ENCODE measurements at regions not wholly inside any gene's neighbourhood (a gene's known extent, or its start where the extent isn't known, plus 50 kb on each side); places are given as distances from the start of the nearest gene placed in this dataset.

DNA sequence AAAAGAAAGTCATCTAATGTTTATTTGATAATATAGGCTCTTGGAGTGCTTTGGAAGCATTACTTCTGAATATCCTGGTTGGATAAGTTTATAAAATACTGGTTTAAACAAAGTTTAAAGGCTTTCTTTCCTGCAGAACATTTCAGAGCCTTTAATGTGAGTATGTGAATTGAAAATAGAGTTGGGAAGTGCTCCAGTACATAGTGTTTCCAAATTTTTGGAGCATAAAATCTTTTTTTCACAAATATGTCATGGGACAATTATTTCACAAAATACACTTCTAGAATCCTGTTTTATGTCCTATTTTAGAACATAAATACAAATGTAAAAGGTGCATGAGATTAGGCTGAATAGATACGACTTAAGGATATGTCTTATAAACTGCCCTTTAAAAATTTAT lies 158.9 kb upstream of the HNRNPA3 start:
- Histone ChIP-seq H3K27ac (ENCODE audit: low read depth, low read length, poor library complexity, severe bottlenecking) (no peak overlapping the region), H3K9me3 (ENCODE audit: low read length) (no peaks in the 10 kb centered on the region), H3K79me2 (ENCODE audit: insufficient read depth, low read depth, low read length) (no peaks in the 10 kb centered on the region), H3K4me1 (ENCODE audit: insufficient read depth, low read length, poor library complexity, severe bottlenecking) (no peaks in the 10 kb centered on the region), H3K4me2 (ENCODE audit: low read length) (no peak overlapping the region), H3K36me3 (ENCODE audit: insufficient read depth, low read length) (no peaks in the 10 kb centered on the region), H2AFZ (ENCODE audit: low read length) (no peak overlapping the region), H3K9me2 (ENCODE audit: insufficient read depth, low read length) (no peaks in the 10 kb centered on the region), H3K4me3 (ENCODE audit: low read depth, low read length, poor library complexity, severe bottlenecking) (no peak overlapping the region), H4K20me1 (ENCODE audit: insufficient read depth, low read length) (no peaks in the 10 kb centered on the region)
- intact Hi-C loops (cut with micrococcal nuclease; ENCODE audit: unreplicated experiment) = no loop called here
- ChIA-PET CTCF (ENCODE audit: unreplicated experiment) (no interaction called here), POLR2A (interaction anchor here (0.7 kb wide), 1 partner anchor 161 kb away, joined by 4 read pairs; no protein-coding TSS in a partner anchor)
- no peak for DNase-seq (ENCODE audit: low spot score)
- BruUV-seq (replicated peaks) = no TSS peak
- TF ChIP-seq, protein P1, sequence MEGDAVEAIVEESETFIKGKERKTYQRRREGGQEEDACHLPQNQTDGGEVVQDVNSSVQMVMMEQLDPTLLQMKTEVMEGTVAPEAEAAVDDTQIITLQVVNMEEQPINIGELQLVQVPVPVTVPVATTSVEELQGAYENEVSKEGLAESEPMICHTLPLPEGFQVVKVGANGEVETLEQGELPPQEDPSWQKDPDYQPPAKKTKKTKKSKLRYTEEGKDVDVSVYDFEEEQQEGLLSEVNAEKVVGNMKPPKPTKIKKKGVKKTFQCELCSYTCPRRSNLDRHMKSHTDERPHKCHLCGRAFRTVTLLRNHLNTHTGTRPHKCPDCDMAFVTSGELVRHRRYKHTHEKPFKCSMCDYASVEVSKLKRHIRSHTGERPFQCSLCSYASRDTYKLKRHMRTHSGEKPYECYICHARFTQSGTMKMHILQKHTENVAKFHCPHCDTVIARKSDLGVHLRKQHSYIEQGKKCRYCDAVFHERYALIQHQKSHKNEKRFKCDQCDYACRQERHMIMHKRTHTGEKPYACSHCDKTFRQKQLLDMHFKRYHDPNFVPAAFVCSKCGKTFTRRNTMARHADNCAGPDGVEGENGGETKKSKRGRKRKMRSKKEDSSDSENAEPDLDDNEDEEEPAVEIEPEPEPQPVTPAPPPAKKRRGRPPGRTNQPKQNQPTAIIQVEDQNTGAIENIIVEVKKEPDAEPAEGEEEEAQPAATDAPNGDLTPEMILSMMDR (conservative IDR thresholded peaks at IDR 0.05; ENCODE audit: low read length) = no peak
- no peak for TF ChIP-seq EZH2phosphoT487 (IDR thresholded peaks at IDR 0.05; ENCODE audit: borderline replicate concordance, low read depth, low read length)

DNA sequence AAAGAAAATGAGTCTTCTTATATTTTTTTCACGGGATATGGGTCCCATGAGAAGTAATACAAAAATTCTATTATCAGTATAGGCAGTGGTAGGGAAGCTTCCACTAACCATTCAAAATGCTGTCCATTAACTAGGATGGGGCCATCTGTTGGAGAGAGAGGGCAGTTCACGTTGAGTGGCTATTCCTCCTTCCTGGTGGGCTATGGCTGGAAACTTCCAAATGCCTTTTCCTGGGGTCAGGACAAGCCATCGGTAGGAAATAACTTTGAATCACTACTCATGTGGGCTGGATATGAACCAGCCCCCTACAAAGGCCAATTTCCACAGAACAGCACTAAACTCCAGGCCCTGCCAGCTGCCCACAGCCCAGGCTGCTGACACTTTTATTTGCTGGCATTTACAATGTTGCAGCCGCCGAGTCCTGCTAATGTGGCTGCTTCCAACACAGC lies 156.1 kb upstream of the HNRNPA3 start:
- ChIA-PET POLR2A (no interaction called here), CTCF (ENCODE audit: unreplicated experiment) (no interaction called here)
- no peaks in the 10 kb centered on the region for H3K9me3 ChIP-seq (ENCODE audit: low read length)
- no peak overlapping the region for H2AFZ ChIP-seq (ENCODE audit: low read length)
- H3K4me2 ChIP-seq (ENCODE audit: low read length) = no peak overlapping the region
- intact Hi-C loops (cut with micrococcal nuclease; ENCODE audit: unreplicated experiment) = no loop called here
- H3K27ac ChIP-seq (ENCODE audit: low read depth, low read length, poor library complexity, severe bottlenecking) = no peak overlapping the region
- no peak overlapping the region for H3K4me3 ChIP-seq (ENCODE audit: low read depth, low read length, poor library complexity, severe bottlenecking)
- DNase-seq (ENCODE audit: low spot score) = no peak
- H3K9me2 ChIP-seq (ENCODE audit: insufficient read depth, low read length) = no peaks in the 10 kb centered on the region
- no peaks in the 10 kb centered on the region for H3K79me2 ChIP-seq (ENCODE audit: insufficient read depth, low read depth, low read length)
- H3K4me1 ChIP-seq (ENCODE audit: insufficient read depth, low read length, poor library complexity, severe bottlenecking) = no peaks in the 10 kb centered on the region
- BruUV-seq (replicated peaks) = no TSS peak
- H3K36me3 ChIP-seq (ENCODE audit: insufficient read depth, low read length) = no peaks in the 10 kb centered on the region
- no peak for TF ChIP-seq EZH2phosphoT487 (IDR thresholded peaks at IDR 0.05; ENCODE audit: borderline replicate concordance, low read depth, low read length)
- TF ChIP-seq, protein P1 (conservative IDR thresholded peaks at IDR 0.05; ENCODE audit: low read length) = 0 out of 2 replicates have a peak, but pooled peaks have one; percentile 12
- no peaks in the 10 kb centered on the region for H4K20me1 ChIP-seq (ENCODE audit: insufficient read depth, low read length)

DNA sequence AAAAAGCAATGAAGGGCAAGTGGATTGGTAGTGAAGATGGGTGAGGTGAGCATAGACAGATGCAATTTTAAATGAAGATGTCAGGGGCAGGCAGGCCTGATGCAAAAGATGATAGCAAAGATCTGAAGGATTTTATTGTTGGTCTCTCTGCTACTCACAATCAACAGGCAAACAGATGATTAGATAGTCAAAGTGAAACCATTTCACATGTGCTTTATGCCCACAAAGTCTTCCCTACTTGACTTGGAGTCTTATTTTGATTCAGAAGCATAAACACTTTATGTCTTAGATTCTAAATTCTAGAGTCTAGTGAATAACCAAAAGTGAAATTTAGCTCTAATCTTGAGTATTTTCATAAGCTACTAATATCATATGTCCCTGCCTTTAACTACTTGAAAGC lies 153.8 kb upstream of the HNRNPA3 start:
- POLR2A ChIA-PET = no interaction called here
- Histone ChIP-seq H3K36me3 (ENCODE audit: insufficient read depth, low read length) (no peaks in the 10 kb centered on the region), H3K9me2 (ENCODE audit: insufficient read depth, low read length) (no peaks in the 10 kb centered on the region), H3K4me3 (ENCODE audit: low read depth, low read length, poor library complexity, severe bottlenecking) (no peak overlapping the region), H3K4me2 (ENCODE audit: low read length) (no peak overlapping the region), H3K27ac (ENCODE audit: low read depth, low read length, poor library complexity, severe bottlenecking) (no peak overlapping the region), H3K9me3 (ENCODE audit: low read length) (no peaks in the 10 kb centered on the region), H3K79me2 (ENCODE audit: insufficient read depth, low read depth, low read length) (no peaks in the 10 kb centered on the region), H2AFZ (ENCODE audit: low read length) (no peak overlapping the region), H3K4me1 (ENCODE audit: insufficient read depth, low read length, poor library complexity, severe bottlenecking) (no peaks in the 10 kb centered on the region), H4K20me1 (ENCODE audit: insufficient read depth, low read length) (no peaks in the 10 kb centered on the region)
- CTCF ChIA-PET (ENCODE audit: unreplicated experiment) = no interaction called here
- TF ChIP-seq, protein P1 (conservative IDR thresholded peaks at IDR 0.05; ENCODE audit: low read length) = no peak
- no peak for TF ChIP-seq EZH2phosphoT487 (IDR thresholded peaks at IDR 0.05; ENCODE audit: borderline replicate concordance, low read depth, low read length)
- no peak for DNase-seq (ENCODE audit: low spot score)
- intact Hi-C loops (cut with micrococcal nuclease; ENCODE audit: unreplicated experiment) = no loop called here
- no TSS peak for BruUV-seq (replicated peaks)
